Hematopoietic multipotent progenitor cell (in vitro differentiated cells): ENCODE measurements at regions not wholly inside any gene's neighbourhood (a gene's known extent, or its start where the extent isn't known, plus 50 kb on each side); places are given as distances from the start of the nearest gene placed in this dataset.
A peak's percentile ranks its signal among the peaks of the same experiment; 100 is the strongest.
"Not testable (repeated sequence)": the region's sequence is repeated elsewhere in the genome, so short reads cannot be mapped to it uniquely, and the experiment has no call there.

ENCODE experiments used
- DNase-seq, 3 donors: peaks; one replicate each; pipeline ENCODE4 v3.0.0-alpha.2; 2011 to 2015; ENCODE audit warnings: low read depth in 2 of 3, low spot score in 2 of 3

DNA sequence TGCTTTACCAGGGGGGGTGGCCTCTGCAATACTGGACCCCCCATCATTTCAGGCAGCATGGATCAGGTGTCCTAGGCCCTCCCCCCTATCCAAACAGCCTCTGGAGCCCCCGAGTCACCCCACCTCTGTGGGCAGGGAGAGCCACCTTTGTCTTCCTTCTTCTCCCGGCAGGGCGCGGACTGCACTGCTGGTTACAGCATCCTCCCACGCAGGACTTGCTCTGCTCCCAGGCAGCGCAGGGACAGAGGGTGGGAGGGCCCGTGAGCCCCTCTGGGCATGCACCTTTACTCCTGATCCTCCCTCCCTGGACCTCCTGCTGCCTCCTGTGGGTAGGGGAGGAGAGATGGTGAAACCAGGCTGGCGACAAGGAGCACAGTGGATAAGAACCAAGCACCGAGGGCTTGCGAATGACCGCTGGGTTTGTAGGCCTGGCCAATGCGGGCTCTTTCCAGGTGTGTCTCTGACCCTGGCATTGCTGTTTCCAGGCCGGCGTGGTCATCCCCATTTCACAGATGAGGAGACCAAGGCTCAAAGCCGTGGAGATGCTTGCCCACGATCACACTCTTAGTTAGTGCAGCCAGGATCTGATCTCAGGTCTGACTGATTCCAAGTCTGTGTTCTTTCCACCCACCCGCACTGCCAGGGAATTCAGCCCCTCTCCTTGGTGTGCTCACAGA lies 73.6 kb upstream of the TARDBP start:
- no peak for DNase-seq

DNA sequence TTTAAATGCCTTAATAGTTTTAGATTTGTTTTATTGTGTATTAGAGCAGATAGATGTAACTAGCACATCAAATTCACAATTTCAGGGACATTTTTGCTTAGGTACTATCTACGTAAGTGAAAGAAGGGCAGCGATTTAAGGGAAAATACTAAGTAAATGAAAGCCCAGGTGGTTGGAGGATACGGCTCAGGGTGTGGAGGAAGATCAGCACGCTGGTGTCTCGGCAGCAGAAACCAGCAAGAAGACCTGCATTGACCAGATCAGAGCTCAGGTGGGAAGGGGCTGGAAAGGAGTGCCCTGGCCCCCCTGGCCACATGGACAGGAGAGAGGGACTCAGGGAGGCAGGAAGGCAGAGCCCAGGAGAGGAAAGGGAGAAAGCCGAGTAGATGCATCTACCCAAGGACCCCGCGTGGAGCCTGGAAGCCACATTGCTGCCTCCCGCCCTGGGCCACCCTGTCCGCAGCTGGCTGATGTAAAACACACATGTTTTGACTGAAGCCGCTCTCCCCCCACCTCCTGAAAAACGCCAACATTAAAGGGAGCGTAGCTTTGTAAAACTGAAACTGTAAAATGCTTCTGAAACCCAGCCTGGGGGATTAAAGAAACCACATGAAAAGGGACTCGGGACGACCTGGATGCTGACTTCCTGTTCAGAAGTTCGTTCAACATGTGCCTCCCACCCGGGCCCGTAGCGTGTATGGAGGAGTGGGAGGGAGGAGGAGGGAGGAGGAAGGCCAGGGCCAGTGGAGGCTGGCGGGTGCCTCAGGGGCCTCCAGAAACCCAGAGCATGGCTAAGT lies 72.6 kb upstream of the TARDBP start:
- peak in 1 of 3 donors; percentile 52 for DNase-seq

DNA sequence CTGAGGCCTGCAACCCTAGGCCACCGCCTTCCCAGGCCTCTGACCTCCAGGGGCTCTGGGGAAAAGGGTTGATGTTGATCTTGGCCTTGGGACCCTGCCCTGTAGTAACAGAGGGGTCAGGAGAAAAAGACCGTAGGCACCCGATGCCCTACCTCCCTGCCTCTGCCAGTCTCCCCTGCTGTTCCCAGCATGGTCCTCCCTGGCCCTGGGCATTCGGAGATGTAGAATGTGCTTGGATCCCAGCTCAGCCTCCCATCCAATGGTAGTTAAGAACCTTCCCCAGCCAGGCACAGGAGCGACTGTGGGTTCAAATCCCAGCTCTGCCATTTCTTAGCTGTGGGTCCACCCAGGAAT lies 72.0 kb upstream of the TARDBP start:
- DNase-seq = no peak

DNA sequence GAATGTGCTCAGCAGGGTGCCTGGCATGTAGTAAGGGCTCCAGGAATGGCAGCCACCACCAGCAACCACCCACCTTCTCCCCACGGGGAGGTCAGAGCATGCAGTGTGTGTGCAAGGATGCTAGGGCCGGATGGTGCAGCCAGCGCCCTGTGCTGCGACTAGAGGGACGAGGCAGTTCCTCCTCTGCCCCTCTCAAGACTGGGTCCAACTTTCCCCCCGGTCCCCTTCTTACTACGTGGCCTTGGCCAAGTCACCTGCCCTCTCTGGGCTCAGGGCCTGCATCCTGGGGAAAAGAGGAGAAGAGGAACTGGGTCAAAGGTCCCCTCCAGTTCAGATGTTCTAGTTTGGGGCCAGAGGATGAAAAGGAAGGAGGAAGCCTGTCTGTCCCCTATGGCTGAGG lies 71.6 kb upstream of the TARDBP start:
- no peak for DNase-seq

DNA sequence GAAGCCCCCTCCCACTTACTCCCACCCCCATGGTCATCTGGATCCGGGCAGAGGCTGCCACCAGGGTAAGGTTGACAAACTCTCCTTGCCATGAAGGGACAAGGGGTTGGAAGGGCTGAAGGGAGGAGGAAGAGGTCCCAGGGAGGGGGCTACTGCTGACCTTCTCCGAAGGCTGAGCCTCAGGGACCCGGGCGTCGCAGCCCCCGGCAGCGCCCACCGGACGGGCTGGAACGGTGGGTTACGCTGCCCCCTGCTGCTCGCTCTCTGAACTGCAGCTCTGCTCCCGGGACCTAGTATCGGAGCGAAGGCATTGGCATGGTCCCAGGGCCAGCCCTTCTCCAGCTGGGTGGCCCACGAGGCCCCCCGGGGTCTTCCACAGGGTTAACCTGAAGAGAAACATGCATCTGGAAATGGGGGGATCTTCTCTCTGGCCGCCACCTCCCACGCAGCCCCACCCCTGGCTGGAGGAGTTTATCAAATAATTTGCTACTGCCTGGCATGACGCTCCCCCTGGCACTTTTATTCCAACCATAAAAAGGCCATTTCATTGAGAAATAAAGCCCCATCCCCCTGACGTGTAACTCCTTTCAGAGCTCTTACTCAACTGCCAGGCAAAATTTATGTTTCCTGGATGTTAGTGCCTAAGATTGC lies 70.4 kb upstream of the TARDBP start:
- peak; percentile 41 to 71 (median 63) for DNase-seq

DNA sequence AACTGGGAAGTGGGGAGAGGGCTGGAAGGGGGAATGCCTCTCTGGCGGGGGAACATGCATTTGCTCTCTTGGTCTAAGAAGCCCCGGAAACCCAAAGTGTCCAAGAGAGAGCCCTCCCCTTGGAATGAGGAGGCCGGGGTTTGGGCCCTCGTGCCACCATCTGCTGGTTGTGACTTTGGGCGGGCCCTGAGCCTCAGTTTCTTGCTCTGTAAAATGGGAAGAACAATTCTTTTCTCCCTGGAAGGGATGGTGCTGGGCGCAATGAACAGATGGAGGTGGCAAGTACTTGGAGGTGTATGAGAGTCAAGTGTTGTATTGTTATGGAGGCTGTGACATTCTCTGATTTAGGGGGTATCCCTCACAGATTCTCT lies 69.9 kb upstream of the TARDBP start:
- no peak for DNase-seq

DNA sequence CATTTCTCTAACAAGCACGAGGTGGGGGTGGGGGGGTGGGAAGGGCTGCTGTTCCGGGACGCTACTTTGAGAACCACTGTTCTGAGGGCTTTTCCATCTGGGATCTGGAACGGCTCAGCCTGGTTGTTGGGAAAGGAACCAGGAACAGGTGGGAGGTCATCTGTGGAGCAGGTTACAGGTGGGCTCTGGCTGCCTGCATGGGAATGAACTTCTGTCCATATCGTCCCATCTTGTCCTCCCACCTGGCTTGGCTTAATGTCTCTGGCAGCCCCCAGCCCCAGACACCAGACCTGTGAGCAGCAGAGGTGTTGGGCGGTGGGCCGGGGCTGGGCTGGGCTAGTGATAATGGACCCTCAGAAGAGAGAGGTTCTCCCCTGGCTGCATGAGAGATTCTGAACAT lies 69.4 kb upstream of the TARDBP start:
- DNase-seq = no peak

DNA sequence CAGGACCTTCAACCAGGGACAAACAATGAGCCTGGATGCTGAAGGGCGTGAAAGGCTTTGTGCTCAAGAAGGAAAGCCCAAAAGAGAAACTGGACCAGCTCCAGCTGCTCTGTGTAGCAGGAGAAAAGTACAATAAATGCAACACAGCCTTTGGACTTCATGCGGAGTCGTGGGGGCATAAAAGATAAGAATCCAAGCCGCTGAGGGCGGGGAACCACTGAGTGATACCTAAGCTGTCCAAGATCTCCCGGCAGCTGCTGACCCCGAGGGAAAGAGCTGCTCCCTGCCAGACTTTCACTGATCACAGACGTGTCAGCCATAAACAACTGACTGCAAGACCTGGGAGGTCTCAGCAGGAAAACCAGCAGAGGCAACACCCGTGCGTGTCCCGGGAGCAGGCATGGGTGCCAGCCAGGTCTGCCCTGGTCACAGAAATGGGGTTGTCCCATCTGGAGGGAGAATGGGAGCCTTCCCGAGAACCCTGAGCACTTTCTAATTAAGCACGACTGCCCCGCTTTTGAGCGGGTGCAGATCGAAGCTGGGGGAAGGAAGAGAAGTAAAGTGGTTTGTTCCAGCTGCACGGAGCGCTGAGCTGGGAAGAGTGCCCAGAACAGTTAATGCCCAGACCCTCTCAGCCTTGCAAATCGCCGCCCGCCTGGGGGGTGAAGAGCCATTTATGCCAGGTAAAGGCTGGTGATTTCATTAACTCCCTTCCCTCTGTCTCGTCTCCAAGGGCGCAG lies 68.3 kb upstream of the TARDBP start:
- peak in 1 of 3 donors; percentile 29 for DNase-seq

DNA sequence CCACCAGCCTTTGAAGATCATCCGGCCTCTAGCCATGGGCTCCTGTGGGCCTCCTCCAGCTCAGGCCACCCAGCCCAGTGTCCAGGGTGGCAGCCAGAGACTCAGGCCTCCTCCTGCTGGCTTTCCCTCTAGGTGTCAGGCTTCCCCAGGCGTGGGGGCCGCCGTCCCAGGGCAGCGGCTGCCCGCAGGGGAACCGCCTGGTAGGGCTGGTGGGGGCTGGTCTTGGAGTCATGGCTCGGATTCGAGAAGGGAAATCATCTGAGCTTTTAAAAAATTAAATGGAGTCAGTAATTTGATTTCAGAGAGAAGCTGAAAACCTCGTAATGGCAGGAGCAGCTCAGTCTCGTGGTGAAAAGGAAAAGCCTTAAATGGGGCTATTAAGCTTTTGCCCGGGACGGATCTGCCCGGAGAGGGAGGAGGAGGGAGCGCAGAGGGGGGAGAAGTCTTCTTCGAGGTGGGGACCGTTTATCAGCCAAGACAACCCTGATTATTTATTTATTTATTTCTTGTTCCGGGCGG lies 66.4 kb upstream of the TARDBP start:
- DNase-seq = no peak

DNA sequence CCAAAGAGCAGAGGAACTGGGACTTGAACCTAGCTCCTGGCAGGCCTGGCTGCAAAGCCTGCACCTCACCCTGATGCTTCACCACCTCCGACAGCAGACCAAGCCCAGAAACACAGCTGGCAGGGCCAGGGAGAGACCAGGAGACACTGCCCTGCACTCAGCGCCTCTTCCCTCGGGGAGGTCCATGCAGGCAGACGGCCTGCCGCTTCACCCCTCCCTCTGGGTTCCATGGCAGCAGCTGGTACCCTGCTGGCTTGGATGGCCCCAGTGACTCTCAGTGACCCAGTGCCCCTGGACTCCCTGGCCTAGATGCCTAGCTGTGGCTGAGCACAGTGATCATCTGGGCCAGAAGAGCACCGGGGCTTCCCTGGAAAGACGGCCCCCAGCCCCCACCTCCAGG lies 65.3 kb upstream of the TARDBP start:
- DNase-seq = no peak

DNA sequence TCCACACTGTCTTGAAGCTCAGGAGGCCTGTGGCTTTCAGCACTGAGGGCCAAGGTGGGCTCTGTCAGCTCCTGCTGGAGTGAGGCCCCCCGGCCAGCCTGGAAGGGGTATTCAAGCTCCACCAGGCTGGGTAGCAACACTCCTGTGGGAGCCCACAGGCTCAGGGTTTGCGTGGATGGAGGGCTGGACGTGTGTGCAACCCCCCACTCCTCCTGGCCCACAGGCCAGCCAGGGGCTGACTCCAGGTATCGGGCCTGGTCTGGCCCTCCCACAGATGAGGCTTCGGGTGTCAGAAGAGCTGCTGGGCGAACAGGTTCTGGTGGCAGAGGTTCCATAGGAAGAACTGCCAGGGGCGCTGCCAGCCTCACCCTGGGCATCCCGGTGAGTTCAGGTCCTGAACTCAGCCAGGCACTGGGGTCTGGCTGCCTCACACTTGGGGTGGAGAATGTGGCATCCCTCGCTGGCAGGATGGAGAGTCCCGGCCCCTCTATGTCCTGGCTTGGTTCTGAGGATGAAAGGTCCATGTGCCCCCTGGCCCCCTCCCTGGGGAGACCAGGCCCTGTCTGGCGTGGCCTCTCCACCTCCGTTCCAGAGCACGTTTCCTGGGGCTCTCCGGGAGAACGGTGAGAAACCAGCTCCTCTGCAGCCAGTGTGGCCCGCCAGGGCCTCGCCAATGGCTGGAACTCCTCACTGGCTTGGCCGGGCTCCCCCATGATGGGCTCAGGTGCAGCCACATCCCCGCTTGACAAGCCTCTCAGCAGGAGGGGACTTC lies 64.6 kb upstream of the TARDBP start:
- no peak for DNase-seq

DNA sequence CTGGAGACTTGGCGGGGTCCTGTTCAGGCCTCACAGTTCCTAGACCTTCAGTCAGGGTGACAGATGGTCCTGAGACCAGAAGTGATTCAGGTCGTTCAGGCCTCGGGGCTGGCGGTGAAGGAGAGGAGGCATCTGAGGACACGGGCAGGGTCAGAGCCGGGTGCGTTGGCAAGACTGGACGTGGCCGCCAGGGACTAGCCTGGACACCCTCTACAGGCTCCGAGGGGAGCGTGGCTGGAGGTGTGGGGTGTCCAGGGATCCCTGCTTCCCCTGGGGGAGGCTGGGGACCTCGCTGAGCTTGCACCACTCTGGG lies 64.0 kb upstream of the TARDBP start:
- no peak for DNase-seq

DNA sequence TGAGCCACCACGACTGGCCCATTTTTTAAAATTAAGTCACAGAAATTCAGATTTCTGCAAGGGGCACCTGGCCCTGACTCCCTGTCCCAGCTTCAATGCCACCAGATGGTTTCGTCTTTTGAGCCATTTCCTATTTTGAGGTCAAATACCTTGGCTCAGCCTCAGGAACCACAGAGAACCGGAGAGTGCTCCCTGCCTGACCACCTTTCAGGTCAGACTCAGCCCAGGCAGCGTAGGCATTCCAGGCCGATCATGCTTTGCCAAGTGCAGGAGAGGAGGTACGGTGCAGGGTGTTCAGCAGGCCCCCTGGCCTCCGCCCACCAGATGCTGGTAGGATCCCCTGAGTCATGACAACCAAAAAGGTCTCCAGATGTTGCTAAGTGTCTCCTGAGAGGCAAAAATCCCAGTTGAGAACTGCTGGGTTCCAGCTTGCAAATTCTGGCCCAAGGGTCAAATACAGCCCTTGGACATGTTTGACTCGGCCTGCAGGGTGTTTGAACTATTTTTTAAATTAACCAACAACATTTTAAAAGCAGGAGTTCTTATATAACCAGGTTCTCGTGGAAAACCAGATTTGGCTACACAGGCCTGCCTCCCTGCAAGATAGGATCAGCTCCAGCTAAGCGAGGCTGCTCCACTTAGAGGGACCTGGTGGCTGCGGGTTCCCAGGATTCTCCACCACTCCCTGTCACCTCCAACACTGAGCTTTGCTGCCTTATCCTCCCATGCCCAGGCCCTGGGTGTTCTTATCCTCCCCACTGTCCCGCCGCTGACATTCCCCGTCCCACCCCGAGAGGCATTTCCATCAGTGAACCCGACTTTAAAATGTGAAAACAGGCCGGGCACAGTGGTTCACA lies 61.9 kb upstream of the TARDBP start:
- DNase-seq = no peak

DNA sequence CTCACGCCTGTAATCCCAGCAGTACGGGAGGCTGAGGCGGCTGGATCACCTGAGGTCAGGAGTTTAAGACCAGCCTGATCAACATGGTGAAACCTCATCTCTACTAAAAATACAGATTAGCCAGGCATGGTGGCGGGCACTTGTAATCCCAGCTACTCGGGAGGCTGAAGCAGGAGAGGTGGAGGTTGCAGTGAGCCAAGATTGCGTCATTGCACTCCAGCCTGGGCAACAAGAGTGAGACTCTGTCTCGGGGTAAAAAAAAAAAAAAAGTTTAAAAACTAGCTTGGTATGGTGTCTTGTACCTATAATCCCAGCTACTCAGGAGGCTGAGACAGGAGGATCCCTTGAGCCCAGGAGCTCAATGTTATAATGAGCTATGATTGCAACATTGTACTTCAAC lies 61.2 kb upstream of the TARDBP start:
- DNase-seq = not testable (repeated sequence)

DNA sequence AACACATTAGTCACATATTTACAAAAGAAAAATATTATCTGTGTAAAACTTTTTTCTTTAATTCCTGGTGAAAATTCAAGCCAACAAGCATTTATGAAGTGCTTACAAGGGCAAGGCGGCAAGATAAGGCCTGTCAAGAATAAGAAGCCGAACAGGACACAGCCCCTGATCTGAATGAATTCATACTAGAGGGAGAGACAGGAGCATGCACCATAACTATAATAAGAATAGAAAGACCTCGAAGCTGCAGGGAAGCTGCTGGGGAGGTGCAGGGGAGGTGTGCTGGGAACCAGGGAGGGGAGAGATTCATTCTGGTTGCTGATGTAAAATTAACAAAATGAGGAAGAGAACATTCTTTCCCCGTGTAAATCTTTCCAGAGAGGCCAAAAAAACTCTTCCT lies 60.5 kb upstream of the TARDBP start:
- DNase-seq = no peak

DNA sequence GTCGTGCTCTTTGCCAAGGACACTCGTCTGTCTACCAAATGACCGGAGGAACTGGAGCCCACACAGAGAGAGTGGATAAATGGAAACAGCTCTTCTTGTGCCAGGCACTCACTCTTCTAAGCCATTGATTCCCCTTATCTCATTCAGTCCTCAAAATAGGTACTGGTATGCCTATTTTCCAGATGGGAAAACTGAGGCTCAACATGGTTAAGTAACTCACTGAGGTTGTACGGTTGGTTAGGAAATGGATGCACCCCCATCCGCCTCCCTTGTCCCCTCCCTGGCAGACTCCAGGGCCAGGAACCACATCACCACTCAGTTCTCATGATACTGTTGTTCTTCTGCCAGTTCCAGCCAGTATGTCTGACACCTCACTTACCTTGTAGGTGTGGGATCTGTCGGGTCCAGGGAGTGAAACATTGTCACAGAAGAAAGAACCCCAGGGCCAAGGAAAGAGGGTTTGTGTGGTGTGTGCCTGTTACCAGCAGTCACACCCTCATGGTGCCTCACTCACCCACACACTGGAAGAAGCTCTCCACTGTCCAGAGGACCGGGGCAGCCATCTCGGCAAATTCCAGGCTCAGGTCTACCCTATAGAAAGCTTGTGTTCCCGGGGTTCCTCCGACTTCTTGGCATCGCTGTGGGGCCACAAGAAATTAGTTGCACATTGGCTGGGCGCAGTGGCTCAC lies 58.8 kb upstream of the TARDBP start:
- DNase-seq = no peak

DNA sequence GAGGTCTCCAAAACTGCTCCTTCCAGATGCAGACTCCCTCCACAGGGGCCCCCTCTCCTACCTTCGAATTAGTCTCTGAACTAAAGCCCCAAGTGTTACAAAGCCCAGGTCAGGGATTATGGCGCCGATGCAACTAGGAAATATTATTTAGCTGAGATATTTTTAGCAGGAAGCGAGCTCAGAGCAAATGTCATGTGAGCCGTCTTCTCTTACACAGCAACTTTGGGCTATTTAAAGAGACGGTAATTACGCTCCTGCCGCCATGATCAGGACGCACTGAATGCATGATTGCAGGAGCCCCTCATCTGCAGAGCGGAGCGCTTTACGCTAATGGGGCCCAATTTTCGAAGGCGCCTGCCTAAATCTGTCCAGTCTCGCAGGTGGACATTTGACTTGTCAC lies 55.3 kb upstream of the TARDBP start:
- DNase-seq = no peak

DNA sequence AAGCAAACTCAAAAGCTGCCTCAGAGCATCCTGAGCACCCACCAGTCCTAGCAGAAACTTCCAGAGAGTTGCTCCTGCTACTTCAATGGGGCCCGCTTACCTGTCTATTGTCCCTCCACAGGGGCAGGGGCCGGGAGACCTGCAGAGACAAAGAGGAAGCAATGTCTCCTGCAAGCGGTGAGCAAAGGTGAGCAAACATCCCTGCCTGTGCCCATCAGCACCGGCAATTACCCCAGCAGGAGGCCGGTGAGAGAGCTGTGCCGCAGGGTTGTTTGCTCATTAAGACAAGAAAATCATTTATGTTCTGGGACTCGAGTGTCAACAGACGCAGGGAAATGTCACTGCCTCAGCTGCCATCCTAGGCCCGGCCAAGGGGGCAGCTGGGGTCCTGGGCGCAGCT lies 53.8 kb upstream of the TARDBP start:
- DNase-seq = no peak
